ENCODE measurements at regions not wholly inside any gene's neighbourhood (a gene's known extent, or its start where the extent isn't known, plus 50 kb on each side); places are given as distances from the start of the nearest gene placed in this dataset.

DNA sequence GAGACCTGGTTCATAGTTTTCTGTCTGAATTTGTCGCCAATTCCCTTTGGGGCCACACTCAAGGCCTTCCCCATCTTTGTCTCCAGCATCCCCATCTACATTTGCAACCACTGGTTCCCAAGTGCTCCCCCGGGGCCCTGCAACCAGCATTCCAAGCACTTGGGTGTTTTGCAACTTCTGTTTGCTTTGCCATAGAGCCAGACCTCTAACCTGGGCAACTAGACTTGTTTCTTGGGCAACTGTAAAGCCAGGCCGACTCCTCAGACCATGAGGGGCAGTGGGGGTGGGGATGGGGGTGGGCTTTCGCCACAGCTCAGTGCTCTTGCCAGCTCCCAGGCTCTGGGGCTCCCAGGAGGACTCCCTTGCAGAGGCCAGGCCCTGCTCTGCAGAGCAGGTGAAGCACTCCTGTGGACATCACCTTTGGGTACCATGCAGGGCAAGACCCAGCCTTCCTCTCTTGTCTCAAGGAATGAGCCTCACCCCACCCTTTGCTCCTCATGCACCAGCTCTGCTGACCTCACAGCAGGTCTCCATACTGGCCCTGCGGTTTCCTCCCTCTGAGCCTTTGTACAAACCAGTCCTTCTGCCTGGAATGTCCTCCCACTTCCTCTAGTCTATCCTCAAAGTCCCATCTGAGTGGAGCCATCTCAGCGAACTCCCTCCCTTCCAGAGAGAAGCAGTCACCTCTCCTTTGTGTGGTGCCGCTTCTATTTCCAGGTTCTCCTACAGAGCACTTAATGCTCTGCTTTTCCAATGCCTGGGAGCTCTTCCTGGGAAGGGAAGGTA lies 126.7 kb upstream of the MYCN start:
- Histone ChIP-seq H2BK15ac (ENCODE audit: low read length) (0 out of 2 replicates have a peak overlapping the region, but pooled peaks have one; percentile 95), H4K8ac (ENCODE audit: extremely low read depth, insufficient read depth, low read length) (no peak overlapping the region), H3K4ac (replicated peaks; ENCODE audit: insufficient read length, low read depth, low read length) (no peak overlapping the region), H3K14ac (ENCODE audit: insufficient read length) (no peak overlapping the region), H3K79me2 (ENCODE audit: control insufficient read depth in 1 of 2, insufficient read depth in 2 of 2, low read length in 2 of 2) (no peaks in the 10 kb centered on the region), H3K4me2 (ENCODE audit: insufficient read depth in 1 of 2, low read depth in 2 of 2, low read length in 2 of 2) (no peak overlapping the region), H3K36me3 (ENCODE audit: control insufficient read depth in 2 of 4, insufficient read depth in 4 of 4, low read length in 3 of 4) (no peaks in the 10 kb centered on the region), H3K23ac (ENCODE audit: insufficient read length) (no peak overlapping the region), H4K91ac (replicated peaks; ENCODE audit: insufficient read length, low read length) (no peak overlapping the region), H2BK5ac (ENCODE audit: low read depth, low read length) (no peak overlapping the region), H3K27me3 (replicated peaks in 1 of 4; ENCODE audit: control insufficient read depth in 3 of 4, extremely low read depth in 1 of 4, insufficient read depth in 3 of 4, low read length in 3 of 4) (no peaks in the 10 kb centered on the region), H4K20me1 (replicated peaks in 1 of 2; ENCODE audit: control insufficient read depth in 1 of 2, insufficient read depth in 2 of 2, low read length in 2 of 2) (no peaks in the 10 kb centered on the region), H2AK5ac (ENCODE audit: low read depth, low read length) (no peak overlapping the region), H3K27ac (ENCODE audit: low read depth, low read length) (no peak overlapping the region), H3K9me3 (ENCODE audit: insufficient read depth in 2 of 2, low read depth in 1 of 2, low read length in 1 of 2) (no peaks in the 10 kb centered on the region), H3K56ac (replicated peaks; ENCODE audit: insufficient read length, low read depth, low read length) (no peak overlapping the region), H3K4me3 (ENCODE audit: extremely low read depth in 1 of 4, insufficient read depth in 2 of 4, low read depth in 3 of 4, low read length in 4 of 4) (no peak overlapping the region), H2BK120ac (replicated peaks; ENCODE audit: low read depth, low read length) (no peak overlapping the region), H3K4me1 (replicated peaks in 1 of 4; ENCODE audit: control insufficient read depth in 3 of 4, insufficient read depth in 4 of 4, low read length in 3 of 4) (peaks cover 0 to 25% (median 10%) of the 10 kb centered on the region in 4 experiments; a peak in 6 of 7 replicates), H2AFZ (ENCODE audit: low read length) (no peak overlapping the region), H3K9ac (replicated peaks in 1 of 4; ENCODE audit: extremely low read depth in 1 of 4, low read depth in 3 of 4, low read length in 3 of 4) (no peak overlapping the region), H3K79me1 (ENCODE audit: low read depth, low read length) (no peaks in the 10 kb centered on the region), H3K18ac (ENCODE audit: extremely low read depth, low read length) (peak overlapping the region; percentile 66; the same call in 1 of the 2 replicates), H3K23me2 (ENCODE audit: low read depth, low read length) (no peaks in the 10 kb centered on the region), H2BK20ac (ENCODE audit: low read length) (no peak overlapping the region), H4K5ac (ENCODE audit: insufficient read length, low read depth, low read length) (no peak overlapping the region), H2BK12ac (ENCODE audit: low read depth, low read length) (no peak overlapping the region)
- FAIRE-seq (no peak), DNase-seq (ENCODE audit: low read depth in 1 of 2, low spot score in 2 of 2) (no peak)
- POLR2A ChIA-PET (ENCODE audit: partially characterized antibody) = interaction anchor here (1.4 kb wide), 2 partner anchors 11 to 173 kb away, joined by 3 to 4 read pairs; no protein-coding TSS in a partner anchor
- CTCF ChIA-PET (ENCODE audit: partially characterized antibody) = interaction anchor here (0.9 to 2.7 kb wide), 6 partner anchors 9 to 468 kb away, joined by 3 to 14 read pairs (median 3); no protein-coding TSS in a partner anchor
- 88% methylated on average over 6 of the region's 7 CpGs; no CpG with 5 or more reads in 1 of the 2 experiments for WGBS, 2 experiments (ENCODE audit: extremely low coverage in 1 of 2, insufficient coverage in 1 of 2, insufficient read length in 1 of 2, insufficient replicate concordance in 2 of 2, low coverage in 1 of 2, low lambda C conversion rate in 2 of 2, missing lambda C conversion rate in 1 of 2)
- TF ChIP-seq RNF2 (IDR thresholded peaks at IDR 0.05; ENCODE audit: borderline replicate concordance, low read depth, low read length, missing control alignments, poor library complexity, severe bottlenecking) (no peak), RFX5 (IDR thresholded peaks at IDR 0.05; ENCODE audit: borderline replicate concordance, low read depth, low read length) (no peak), TAF1 (IDR thresholded peaks at IDR 0.05; ENCODE audit: low read depth, low read length) (no peak), CTBP2 (IDR thresholded peaks at IDR 0.05; ENCODE audit: borderline replicate concordance, insufficient read depth, insufficient read length, low read length) (no peak), EP300 (IDR thresholded peaks at IDR 0.05; ENCODE audit: borderline replicate concordance in 1 of 2, low read depth in 2 of 2, low read length in 2 of 2) (no peak), SP1 (IDR thresholded peaks at IDR 0.05; ENCODE audit: low read depth, low read length) (no peak), FOSL1 (IDR thresholded peaks at IDR 0.05; ENCODE audit: insufficient read depth, low read depth, low read length) (no peak), BRCA1 (IDR thresholded peaks at IDR 0.05; ENCODE audit: low read depth, low read length) (no peak)
- TF ChIP-seq, protein P1, sequence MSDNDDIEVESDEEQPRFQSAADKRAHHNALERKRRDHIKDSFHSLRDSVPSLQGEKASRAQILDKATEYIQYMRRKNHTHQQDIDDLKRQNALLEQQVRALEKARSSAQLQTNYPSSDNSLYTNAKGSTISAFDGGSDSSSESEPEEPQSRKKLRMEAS (IDR thresholded peaks at IDR 0.05) = no peak
